Ammon's horn (tissue), 1 donor: ENCODE measurements at regions not wholly inside any gene's neighbourhood (a gene's known extent, or its start where the extent isn't known, plus 50 kb on each side); places are given as distances from the start of the nearest gene placed in this dataset.
"Not testable (repeated sequence)": the region's sequence is repeated elsewhere in the genome, so short reads cannot be mapped to it uniquely, and the experiment has no call there.

Experiments
- DNase-seq: peaks from one replicate; pipeline ENCODE4 v3.0.0-alpha.2; 2016; ENCODE audit warnings: low spot score

DNA sequence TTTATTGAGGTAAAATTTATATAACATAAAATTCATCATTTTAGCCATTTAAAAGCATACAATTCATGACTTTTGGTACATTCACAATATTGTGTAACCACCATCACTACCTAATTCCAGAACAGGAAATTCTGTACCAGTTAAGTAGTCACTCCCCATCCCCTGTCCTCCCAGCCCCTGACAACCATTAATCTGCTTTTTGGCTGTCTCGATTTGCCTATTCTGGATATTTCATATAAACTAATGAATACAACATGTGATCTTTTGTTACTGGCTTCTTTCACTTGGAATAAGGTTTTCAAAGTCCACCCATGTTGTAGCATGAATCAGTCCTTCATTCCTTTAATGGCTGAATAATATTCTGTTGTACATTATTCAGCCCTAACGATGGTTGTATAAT is 115.6 kb upstream of the KLF14 start:
- no peak for DNase-seq

DNA sequence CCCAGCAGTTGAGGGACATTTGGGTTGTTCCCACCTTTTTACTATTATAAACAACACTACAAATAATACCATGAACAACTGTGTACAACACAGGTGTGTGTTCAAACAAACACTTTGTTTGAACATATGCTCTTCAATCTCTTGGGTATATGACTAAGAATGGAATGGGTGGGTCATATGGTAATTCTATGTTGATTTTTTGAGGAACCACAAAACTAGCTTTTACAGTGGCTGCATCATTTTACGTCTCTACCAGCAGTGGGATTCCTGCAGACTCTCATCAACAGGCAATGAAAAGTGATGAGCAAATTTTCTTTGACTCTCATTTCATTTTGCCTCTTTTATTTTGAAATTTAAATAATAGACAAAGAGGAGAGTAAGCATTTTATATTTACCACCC is 116.9 kb upstream of the KLF14 start:
- DNase-seq: no peak

DNA sequence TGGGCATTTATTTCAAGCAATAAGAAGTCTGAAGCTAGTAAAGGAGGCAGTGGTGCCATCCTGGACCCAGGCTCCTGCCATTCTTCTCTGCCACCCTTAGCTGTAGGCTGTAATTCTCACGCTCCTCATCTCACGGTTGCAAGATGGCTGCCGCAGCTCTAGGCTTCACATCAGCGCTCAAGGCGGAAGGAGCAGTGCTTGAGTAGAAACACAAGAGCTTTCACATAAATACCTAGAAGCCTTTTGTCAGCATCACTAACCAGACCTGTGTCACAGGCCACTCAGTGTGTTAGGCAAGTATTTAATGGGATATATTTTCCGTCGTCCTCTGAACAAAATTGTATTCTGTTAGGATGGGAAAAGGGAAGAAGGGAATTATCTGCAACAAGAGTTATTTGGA is 118.9 kb upstream of the KLF14 start:
- no peak for DNase-seq

DNA sequence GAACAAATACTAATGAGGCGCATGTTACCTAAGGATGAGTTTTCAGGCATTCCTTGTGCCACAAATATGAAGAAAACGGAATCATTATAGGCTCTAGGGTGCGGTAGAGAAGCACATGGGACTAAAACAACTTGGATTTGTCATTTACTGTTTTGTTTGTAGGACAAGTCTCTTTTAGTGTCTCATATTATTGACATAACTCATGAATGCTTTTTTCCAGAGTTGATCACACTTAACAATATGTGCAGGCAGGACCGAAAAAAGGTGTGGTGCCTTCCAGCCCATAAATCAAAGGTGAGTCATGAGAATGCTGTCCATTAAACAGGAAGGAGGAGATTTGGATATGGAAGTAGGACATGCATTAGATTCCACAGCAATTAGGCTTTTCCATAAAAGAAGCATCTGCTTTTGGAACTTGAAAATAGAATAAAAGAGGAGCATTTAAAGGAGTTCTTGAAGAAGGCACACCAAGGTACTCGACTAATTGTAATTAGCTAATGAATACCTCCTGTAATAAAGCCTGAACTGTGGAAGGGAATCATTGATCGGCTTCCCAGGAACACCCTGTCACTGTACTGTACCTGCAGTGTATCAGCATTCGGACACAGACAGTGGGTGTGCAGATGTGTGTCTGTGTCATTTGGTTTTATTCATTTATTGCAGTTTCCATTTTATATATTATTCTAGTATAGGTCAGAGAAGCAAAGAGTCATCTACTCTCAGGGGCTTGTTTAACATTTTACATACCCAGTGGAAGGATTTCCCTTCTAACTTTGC is 119.7 kb upstream of the KLF14 start:
- DNase-seq: no peak

DNA sequence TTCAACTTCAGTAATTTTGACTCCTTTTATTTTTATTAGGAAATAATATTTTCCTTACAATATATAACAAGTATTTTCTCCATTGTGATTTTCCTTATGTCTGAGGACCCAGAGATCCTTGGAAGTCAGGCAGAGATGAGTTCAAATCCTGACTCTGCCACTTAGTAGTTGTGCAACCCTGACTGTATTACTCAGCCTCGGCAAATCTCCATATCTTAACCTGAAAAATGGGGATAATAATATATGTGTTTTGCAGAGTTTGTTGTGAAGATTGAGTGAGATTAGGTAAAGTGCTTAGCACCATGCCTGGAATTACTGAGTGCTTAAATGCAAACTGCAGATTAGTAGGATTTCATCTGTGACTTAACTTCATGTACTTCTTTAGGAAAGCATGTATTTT is 120.5 kb upstream of the KLF14 start:
- no peak for DNase-seq

DNA sequence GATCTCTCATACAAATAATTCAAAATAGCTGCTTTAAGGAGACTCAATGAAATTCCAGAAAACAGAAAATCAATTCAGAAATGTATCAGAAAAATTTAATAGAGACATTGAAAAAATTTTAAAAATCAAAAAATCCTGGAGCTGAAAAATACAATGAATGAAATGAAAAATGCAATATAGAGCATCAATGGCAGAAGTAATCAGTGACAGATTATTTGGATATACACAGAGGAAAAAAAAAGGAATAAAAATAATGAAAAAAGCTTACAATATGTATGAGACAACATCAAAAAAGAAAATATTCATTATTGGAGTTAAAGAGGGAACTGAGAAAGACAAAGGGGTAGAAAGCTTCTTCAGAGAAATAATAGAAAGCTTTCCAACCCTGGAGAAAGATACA is 122.9 kb upstream of the KLF14 start:
- DNase-seq: no peak

DNA sequence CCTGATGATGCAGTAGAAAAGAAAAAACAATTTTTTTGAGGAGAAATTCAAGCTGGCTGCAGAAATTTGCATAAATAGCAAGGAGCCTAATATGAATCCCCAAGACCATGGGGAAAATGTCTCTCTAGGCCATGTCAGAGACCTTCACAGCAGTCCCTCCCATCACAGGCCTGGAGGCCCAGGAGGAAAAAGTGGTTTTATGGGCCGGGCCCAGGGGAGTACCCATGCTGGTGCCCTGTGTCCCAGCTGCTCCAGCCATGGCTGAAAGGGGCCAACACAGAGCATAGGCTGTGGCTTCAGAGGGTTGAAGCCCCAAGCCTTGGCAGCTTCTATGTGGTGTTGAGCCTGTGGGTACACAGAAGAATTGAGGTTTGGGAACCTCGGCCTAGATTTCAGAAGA is 126.8 kb upstream of the KLF14 start:
- not testable (repeated sequence) for DNase-seq

DNA sequence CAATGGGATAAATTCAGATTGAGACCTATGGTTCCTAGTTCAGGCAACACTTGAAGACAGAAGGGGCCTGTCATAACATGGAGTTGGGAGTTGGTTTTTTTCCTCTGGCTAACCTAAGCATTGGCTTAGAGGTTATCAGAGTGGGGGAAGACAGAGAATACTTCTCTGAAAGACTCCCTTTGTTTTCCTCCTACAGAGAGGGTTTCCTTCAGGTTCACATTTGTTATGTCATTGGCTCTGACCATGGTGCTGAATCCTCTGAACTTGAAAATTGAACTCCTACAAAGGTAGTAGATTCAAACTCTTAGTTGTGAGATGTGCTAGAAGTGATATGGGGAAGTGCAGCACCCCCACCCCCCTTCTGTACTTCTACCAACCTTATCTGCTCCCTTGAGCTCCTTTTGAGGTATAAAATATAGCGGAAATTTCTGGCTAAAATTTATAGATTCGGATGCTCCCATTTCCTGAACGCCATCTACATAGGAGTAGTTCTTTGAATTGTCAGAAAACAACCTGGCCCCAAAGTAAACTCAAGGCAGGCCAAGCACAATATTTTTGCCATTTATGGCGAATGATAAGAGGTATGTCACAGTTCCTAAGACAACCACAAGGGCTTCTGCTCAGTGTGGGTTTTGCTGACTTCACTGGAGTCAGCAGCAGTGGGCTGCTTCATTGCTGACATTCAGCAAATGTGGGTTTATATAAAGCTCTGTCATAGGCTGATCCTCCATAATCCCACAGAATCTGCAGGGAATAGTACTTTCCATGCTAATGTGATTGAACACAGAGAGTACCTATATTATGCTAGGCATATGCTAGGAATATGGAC is 131.6 kb upstream of the KLF14 start:
- DNase-seq: no peak

DNA sequence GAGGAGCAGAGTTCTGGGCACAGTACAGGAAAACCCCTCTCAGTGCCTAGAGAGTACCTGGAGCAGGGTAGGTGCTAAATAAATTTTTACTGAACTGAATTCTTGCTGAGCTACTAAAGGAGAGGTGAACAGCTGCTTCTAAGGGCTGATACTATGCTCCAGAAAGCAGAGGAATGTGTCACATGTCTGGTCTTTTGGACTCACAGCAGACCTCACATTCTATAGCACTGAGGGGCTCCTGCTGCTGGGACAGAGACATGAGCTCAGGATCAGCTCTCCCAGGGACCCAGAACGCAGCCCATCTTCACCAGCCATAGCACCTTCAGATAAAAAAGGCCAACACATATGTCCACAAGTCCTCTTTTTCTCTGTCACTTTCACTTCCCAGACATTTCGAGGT is 133.0 kb upstream of the KLF14 start:
- no peak for DNase-seq

DNA sequence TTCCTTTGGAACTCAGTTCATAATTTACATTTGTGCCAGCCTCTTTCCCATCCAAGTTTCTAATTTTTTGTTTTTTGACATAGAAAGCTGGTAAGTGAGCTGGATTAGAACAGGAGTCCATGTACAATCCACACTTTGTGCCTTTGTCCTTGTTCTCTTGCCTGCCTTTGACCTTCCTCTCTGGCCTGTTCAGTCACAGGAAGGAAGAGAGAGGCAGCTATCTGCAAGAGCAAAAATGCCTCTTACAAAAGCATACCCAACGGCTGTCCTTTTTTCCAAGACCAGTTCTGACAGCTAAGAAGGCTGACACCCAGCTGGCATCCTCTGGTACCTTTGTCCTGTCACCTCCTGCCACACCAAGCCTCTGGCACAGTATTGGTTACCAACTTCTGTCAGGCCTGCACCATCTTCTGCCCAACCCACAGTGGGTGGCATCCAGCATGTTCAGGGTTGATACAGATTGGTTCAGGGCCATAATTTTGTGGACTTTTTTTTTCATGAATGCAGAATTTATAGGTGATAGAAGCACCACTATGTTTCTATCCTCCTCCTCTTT is 133.7 kb upstream of the KLF14 start:
- DNase-seq: no peak

DNA sequence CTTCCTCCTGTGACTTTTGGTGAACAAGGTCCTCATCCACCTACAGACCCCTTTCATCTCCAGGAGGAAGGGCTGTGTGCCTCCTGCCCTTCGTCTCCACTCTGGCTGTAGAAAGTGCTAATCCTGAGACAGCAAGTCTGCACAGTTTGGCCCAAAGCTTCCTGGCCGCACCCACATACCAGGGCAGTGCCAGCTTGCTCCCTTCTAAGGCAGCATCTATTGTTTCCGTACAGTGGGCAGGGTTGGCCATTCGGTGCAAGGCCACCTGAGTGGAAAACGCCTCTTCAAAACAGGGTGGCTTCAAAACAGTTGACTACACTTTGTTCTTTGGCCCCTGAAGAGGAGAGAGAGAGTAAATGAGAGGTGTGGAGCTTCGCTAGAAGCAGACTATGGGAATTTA is 134.1 kb upstream of the KLF14 start:
- DNase-seq: no peak

DNA sequence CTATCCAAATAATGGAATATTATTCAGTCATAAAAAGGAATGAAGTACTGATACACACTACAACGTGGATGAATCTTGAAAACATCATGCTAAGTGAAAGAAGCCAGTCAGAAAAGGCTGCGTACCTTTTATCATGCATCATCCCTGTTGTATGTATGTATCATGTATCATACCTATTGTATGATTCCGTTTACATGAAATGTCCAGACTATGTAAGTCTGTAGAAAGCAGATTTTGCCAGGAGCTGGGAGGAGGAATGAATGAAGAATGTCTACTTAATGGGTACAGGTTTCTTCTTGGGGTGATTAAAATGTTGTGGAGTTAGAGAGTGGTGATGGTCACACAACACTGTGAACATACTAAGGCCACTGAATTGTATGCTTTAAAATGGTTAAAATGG is 135.9 kb upstream of the KLF14 start:
- no peak for DNase-seq

DNA sequence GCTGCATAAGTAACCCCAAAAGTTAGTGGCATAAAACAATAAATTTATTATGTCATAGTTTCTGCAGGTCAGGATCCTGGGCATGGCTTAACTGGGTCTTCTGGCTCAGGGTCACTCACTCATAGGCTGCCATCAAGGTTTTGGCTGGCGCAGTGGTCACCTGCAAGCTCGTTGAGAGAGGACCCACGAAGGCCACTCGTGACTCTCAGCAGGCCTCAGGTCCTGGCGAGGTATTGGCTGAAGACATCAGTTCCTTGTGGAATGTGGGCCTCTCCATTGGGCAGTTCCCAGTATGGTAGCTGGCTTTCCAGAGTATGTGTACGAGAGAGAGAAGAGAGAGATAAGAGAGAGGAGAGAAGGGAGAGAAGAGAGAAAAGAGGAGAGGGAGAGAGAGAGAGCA is 138.3 kb upstream of the KLF14 start:
- DNase-seq: no peak

DNA sequence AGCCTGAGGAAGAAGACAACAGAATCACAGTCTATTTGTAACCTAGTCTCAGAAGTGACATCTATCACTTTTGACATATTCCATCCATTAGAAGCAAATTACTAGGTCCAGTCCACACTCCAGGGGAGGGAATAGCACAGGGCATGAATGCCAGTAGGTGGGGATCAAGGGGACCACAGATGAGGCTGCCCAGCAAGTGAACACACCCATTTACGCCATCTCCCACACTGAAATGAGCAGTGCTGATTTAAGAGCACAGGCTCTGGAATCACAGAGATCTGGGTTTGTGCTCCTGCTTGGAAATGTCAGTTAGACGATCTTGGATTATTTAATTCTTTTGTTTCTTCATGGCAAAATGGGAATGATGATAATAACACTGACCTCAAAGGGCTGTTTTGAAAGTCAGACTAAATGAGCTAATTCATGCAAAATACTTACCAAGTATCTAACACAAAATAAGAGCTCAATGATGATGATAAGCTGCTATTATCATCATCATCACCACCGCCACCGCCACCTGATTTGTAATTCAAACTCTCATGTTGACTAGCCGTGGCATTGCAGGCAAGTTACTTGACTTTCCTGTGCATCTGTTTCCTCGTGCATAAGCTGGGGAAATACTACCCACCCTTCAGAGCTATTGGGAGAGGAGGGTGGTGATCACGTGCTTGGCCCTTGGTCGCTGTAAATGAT is 138.9 kb upstream of the KLF14 start:
- no peak for DNase-seq

DNA sequence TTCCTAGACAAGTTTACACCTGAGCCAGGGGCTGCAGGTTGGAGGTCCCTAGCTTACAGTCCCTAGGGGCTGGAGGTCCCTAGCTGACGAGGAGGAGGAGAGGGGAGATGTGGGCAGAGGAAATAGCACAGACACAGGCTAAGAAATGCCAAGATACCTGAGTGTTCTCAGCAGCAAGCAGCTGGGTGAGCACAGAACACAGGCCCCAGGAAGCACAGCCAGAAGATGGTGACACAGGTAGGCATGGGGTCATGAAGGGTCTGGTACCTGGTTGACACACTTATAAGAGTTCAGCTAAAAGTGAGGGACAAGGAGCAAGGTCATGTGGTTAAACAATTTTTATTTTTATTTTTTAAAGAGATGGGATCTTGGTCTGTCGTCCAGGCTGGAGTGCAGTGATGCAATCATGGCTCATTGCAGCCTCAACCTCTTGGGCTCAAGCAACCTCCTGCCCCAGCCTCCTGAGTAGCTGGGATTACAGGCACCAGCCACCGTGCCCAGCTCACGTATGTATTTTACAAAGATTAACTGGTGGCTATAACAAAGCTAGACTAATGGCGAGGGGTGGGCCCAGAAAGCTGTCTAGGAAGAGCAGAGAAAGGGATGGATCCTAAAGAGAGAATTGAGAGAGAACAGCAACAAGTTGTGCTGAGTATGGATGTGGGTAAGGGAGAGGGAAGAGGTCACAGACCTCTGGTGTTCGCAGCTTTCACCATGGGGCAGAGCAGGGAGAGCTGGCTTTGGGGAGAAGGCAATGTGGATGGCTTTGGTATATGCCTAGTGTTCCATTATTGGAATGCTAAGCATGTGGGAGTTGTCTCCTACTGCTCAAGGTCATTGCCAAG is 140.3 kb upstream of the KLF14 start:
- no peak for DNase-seq

DNA sequence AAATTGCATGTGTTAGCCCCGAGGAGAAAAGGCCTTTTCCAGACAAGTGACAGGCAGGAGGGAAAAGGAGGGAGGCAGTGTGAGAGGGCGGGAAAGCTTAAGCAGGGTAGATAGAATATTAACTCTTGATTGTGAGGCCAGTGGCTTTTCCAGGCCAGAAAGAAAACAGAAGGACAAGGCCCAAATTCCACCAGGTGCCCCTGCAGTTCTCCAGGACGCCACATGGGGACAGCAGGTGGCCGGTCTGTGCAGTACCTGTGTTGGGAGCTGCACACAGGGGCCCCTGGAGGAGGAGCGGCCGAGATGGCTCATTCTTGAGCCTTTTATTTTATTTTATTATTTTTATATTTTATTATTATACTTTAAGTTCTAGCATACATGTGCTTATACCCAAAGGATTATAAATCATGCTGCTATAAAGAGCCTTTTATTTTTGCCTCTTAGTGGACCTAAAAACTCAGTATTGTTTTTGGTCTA is 141.3 kb upstream of the KLF14 start:
- DNase-seq: no peak

DNA sequence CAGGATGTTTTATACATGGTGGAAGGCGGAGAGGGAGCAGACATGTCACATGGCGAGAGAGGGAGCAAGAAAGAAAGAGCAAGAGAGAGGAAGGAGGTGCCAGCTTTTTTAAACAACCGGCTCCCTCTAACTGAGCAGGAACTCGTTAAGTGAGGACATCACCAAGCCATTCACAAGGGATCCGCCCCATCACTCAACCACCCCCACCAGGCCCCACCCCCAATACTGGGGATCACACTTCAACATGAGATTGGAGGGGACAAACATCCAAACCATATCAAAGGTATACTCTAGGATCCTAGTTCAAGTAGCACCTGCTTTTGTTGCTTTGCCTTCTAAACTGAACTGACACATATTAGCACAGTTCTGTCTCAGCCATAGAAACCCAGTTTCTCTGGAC is 141.9 kb upstream of the KLF14 start:
- no peak for DNase-seq

DNA sequence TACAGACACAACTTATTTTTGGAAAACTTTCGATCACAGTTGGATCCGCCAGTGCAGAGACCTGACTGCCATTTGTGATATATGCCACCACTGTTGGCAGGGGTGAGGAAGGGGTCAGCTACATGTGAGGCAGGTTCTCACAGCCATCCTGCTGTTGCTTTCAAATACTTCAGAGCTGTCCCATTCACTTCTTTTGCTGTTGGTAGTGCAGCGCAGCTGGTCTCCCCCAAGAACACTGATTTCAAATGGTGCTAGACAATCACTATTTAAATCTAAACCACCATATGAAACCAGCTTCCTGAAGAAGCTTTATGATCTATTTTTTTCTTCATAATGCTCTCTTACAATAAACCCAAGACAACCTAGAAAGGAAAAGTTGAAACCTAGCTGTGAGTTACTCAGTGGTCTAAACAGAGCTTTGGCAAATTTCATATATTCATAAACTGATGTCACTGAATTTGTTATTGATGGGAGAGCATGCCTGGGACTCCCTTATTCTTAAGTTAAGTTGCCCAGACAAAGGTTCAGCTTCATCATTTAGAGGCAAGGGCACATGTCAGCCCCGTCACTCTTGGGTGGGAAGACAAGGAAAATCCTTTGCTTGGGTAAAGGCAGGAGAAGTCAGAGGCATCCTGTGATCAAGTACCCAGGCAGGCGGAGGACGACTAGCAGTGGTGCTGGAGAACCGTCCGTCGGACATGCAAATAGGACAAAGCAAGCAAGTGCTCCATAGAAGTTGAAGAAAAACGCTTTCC is 143.4 kb upstream of the KLF14 start:
- no peak for DNase-seq

DNA sequence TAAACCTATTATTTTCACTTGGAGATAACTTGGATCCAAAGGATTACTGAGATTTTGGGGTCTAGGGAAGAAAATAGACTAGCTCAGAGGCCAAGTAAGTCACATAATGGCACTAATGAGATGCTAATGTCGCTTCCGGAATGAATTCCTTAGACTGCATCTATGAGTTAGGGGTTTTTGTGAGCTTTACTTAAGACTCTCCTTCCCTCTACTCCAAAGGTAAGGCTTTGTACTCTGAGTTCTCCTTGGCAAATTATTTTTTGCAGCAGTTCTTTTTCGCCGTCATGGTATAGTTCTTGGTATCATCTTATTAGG is 143.9 kb upstream of the KLF14 start:
- DNase-seq: no peak

DNA sequence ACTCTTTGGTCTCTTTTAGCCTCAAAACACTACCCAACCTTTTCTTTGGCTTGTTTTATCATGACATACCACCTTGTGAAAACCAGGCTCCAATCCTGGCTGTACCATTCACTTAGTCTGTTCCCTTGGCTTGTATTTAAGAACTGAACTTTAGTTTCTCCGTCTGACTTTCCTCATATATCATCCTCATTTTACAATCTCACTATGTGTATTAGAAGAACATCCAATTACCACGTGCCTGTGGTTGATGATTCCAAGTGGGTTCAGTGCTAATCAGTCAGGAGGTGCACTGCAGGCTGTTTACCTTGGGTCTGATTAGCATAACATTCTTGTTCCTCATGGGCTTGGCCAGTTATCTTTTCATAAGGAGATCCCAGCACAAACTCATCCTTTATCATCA is 144.8 kb upstream of the KLF14 start:
- DNase-seq: no peak

DNA sequence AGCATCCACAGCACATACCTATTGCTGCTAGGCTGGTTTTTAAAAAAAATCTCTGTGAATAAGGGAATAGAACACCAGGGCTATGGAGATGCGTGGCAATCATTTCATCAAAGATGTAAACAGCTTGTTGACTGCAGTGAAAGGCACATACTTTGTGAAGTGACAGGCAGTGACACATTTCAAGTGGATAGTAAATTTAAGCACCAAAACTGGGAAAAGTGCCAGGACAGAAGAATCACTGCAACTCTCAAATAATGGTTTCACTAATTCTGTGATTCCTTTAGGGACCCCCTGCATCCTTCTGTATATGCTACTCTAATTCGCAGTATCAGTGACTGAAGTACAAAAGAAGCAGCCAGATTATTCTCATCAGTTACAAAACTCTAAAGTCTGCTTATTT is 145.2 kb upstream of the KLF14 start:
- no peak for DNase-seq
